ENCODE measurements at regions not wholly inside any gene's neighbourhood (a gene's known extent, or its start where the extent isn't known, plus 50 kb on each side); places are given as distances from the start of the nearest gene placed in this dataset.

- no peaks in the 10 kb centered on the region; the same call in 1 of the 2 replicates for H3K9me3 ChIP-seq
- no peaks in the 10 kb centered on the region for H3K4me1 ChIP-seq
- no peaks in the 10 kb centered on the region for H3K27me3 ChIP-seq
- no peak for TF ChIP-seq CTCF (IDR thresholded peaks at IDR 0.05; ENCODE audit: low read depth, low read length)
- H3K4me3 ChIP-seq (ENCODE audit: low read depth, low read length), result no peak overlapping the region
- no peaks in the 10 kb centered on the region for H3K36me3 ChIP-seq
- DNase-seq, result no peak
These were observed 181.5 kb upstream of the TRIM24 start for GRCh38 chr7:138278601-138279000.

- DNase-seq, result no peak
These were observed 177.1 kb upstream of the TRIM24 start for GRCh38 chr7:138282997-138283396.

DNA sequence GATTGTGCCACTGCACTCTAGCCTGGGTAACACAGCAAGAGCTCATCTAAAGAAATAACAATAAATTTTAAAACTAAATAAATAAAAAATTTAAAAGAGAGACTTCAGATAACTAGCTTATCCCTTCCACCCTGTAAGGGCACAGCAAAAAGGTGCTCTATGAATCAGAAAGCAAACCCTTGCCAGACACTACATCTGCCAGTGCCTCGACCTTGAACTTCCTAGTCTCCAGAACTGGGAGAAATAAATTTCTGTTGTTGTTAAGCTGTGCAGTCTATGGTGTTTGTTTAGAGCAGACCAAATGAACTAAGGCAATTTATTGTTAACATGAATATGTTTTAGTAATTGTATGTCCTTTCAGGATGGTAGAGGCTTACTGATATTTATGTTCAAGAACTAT, 174.9 kb upstream of the TRIM24 start:
- Histone ChIP-seq H3K27me3 (no peaks in the 10 kb centered on the region), H3K36me3 (no peaks in the 10 kb centered on the region), H3K4me1 (no peaks in the 10 kb centered on the region), H3K9me3 (no peaks in the 10 kb centered on the region), H3K4me3 (ENCODE audit: low read depth, low read length) (no peak overlapping the region)
- TF ChIP-seq CTCF (IDR thresholded peaks at IDR 0.05; ENCODE audit: low read depth, low read length), result no peak
- no peak for DNase-seq

More at GRCh38 chr7:138282997-138283396, 177.1 kb upstream of the TRIM24 start:
- H3K4me3 ChIP-seq (ENCODE audit: low read depth, low read length), result no peak overlapping the region
- H3K9me3 ChIP-seq, result no peaks in the 10 kb centered on the region
- no peaks in the 10 kb centered on the region for H3K4me1 ChIP-seq
- no peaks in the 10 kb centered on the region for H3K36me3 ChIP-seq
- H3K27me3 ChIP-seq, result no peaks in the 10 kb centered on the region
- TF ChIP-seq CTCF (IDR thresholded peaks at IDR 0.05; ENCODE audit: low read depth, low read length), result no peak

GRCh38 chr7:138286846-138287245, 173.2 kb upstream of the TRIM24 start:
- no peak for DNase-seq
- TF ChIP-seq CTCF (IDR thresholded peaks at IDR 0.05; ENCODE audit: low read depth, low read length), result no peak
- H3K27me3 ChIP-seq, result no peaks in the 10 kb centered on the region
- no peaks in the 10 kb centered on the region for H3K4me1 ChIP-seq
- H3K4me3 ChIP-seq (ENCODE audit: low read depth, low read length), result no peak overlapping the region
- no peaks in the 10 kb centered on the region for H3K36me3 ChIP-seq
- H3K9me3 ChIP-seq, result no peaks in the 10 kb centered on the region

DNA sequence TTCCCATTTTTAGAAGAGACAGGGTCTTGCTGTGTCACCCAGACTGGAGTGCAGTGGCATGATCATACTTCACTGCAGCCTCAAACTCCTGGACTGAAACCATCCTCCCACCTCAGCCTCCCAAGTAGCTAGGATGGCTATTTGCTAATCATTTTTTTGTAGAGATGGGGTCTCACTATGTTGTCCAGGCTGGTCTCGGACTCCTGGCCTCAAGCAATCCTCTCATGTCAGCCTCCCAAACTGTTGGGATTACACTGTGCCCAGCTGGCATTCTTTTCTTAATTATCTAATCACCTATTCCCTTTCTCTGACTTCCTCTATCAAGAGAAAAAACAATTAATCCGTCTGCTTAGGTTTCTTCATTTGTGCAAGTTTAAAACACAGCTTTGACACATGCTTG, 172.5 kb upstream of the TRIM24 start:
- H3K4me3 ChIP-seq (ENCODE audit: low read depth, low read length), result no peak overlapping the region
- no peaks in the 10 kb centered on the region for H3K27me3 ChIP-seq
- TF ChIP-seq CTCF (IDR thresholded peaks at IDR 0.05; ENCODE audit: low read depth, low read length), result no peak
- no peaks in the 10 kb centered on the region for H3K36me3 ChIP-seq
- no peaks in the 10 kb centered on the region for H3K4me1 ChIP-seq
- no peak for DNase-seq
- H3K9me3 ChIP-seq, result no peaks in the 10 kb centered on the region

DNA sequence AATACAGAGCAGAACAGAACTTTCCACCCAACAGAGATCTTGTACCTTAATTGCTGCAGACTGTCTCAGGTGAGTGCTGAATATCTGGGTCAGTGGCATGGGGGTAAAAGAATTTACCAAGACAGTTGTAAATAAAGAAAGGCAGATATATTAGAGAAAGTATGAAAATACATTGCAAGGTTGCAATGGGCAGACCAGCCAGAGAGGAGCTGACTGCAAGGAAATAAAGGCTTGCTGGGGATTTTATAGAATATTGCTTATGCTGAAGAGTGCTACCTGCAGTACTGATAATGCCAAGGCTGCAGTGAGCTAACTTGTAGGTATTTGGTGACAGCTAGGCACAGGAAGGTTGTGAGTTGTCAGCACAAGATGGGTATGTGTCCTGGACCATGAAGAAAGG, 171.0 kb upstream of the TRIM24 start:
- H3K36me3 ChIP-seq, result no peaks in the 10 kb centered on the region
- no peaks in the 10 kb centered on the region for H3K27me3 ChIP-seq
- no peak for TF ChIP-seq CTCF (IDR thresholded peaks at IDR 0.05; ENCODE audit: low read depth, low read length)
- H3K9me3 ChIP-seq, result no peaks in the 10 kb centered on the region
- no peak overlapping the region for H3K4me3 ChIP-seq (ENCODE audit: low read depth, low read length)
- DNase-seq, result no peak
- H3K4me1 ChIP-seq, result no peaks in the 10 kb centered on the region
